ENCODE measurements at regions not wholly inside any gene's neighbourhood (a gene's known extent, or its start where the extent isn't known, plus 50 kb on each side); places are given as distances from the start of the nearest gene placed in this dataset.

DNA sequence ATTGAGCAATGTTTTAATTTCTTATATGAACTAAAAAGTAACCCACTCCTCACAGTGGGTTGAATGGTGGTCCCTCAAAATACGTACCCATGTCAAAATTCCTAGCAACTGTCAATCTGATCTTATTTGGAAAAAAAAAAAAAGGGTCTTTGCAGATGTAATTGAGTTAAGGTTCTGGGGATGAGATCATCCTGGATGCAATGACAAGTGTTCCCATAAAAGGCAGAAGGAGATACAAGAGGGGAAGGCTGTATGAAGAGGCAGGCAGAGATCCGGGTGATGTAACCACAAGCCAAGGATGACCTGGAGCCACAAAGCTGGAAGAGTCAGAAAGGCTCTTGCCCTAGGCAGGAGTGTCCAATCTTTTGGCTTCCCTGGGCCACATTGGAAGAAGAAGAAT lies 516.3 kb upstream of the MKI67 start:
- no peak for TF ChIP-seq POLR2A (IDR thresholded peaks at IDR 0.05)
- TF ChIP-seq, protein P1, sequence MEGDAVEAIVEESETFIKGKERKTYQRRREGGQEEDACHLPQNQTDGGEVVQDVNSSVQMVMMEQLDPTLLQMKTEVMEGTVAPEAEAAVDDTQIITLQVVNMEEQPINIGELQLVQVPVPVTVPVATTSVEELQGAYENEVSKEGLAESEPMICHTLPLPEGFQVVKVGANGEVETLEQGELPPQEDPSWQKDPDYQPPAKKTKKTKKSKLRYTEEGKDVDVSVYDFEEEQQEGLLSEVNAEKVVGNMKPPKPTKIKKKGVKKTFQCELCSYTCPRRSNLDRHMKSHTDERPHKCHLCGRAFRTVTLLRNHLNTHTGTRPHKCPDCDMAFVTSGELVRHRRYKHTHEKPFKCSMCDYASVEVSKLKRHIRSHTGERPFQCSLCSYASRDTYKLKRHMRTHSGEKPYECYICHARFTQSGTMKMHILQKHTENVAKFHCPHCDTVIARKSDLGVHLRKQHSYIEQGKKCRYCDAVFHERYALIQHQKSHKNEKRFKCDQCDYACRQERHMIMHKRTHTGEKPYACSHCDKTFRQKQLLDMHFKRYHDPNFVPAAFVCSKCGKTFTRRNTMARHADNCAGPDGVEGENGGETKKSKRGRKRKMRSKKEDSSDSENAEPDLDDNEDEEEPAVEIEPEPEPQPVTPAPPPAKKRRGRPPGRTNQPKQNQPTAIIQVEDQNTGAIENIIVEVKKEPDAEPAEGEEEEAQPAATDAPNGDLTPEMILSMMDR (IDR thresholded peaks at IDR 0.05): no peak

Data from uterus (tissue), 2 donors.